IMR-90 (cell line): ENCODE measurements at regions not wholly inside any gene's neighbourhood (a gene's known extent, or its start where the extent isn't known, plus 50 kb on each side); places are given as distances from the start of the nearest gene placed in this dataset.
"Not testable (repeated sequence)": the region's sequence is repeated elsewhere in the genome, so short reads cannot be mapped to it uniquely, and the experiment has no call there.

Experiments
- ATAC-seq: fragments of 200-7000 bp; cut with Tn5 transposase; 2 replicates; pipeline ENCODE4 v1.9.1; 2020; ENCODE audit warnings: low read depth, mild to moderate bottlenecking, moderate library complexity
- BruUV-seq: library from RNA; stranded (reverse); fragments of 400-500 nt; replicated peaks from 2 replicates; lab custom pipeline; 2021; lab: Mats Ljungman, UMichigan
- CTCF ChIA-PET: fragments of 300-600 bp; formaldehyde crosslinking; extraction: SDS; loops from one replicate; lab custom pipeline; 2021; ENCODE audit warnings: antibody characterized with exemption; lab: Yijun Ruan, JAX
- POLR2A ChIA-PET: fragments of 300-600 bp; sonication (Branson Sonifier 250); formaldehyde crosslinking; loops from one replicate; lab custom pipeline; 2022; ENCODE audit warnings: antibody characterized with exemption; ENCODE audit not compliant: unreplicated experiment; lab: Charles Lee
- DNase-seq: peaks from one replicate; pipeline ENCODE4 v3.0.0; 2013
- H2AFZ ChIP-seq: replicated peaks from 2 replicates; pipeline ENCODE3; 2013; ENCODE audit warnings: low read length, mild to moderate bottlenecking; ENCODE audit not compliant: poor library complexity
- H2AK5ac ChIP-seq: 2 replicates; pipeline ENCODE4 v1.6.1; 2013; ENCODE audit warnings: low read depth, low read length, inconsistent platforms
- H2AK9ac ChIP-seq: replicated peaks from 2 replicates; pipeline ENCODE3; 2013; ENCODE audit warnings: mild to moderate bottlenecking, low read depth, low read length, moderate library complexity; ENCODE audit not compliant: poor library complexity
- H2BK120ac ChIP-seq: 2 replicates; pipeline ENCODE4 v1.6.1; 2013; ENCODE audit warnings: low read depth, low read length, inconsistent platforms
- H2BK15ac ChIP-seq: 3 replicates; pipeline ENCODE4 v1.6.1; 2013; ENCODE audit warnings: low read depth, low read length, inconsistent platforms
- H2BK20ac ChIP-seq: 2 replicates; pipeline ENCODE4 v1.6.1; 2013; ENCODE audit warnings: low read depth, mild to moderate bottlenecking, inconsistent platforms, low read length, moderate library complexity
- H2BK5ac ChIP-seq: 2 replicates; pipeline ENCODE4 v1.6.1; 2013; ENCODE audit warnings: mild to moderate bottlenecking, low read depth, low read length, inconsistent platforms; ENCODE audit not compliant: poor library complexity, severe bottlenecking
- H3K14ac ChIP-seq: replicated peaks from 2 replicates; pipeline ENCODE4 v1.6.1; 2013; ENCODE audit warnings: low read depth, low read length, inconsistent platforms
- H3K18ac ChIP-seq: 2 replicates; pipeline ENCODE4 v1.6.1; 2013; ENCODE audit warnings: low read depth, low read length, control low read depth
- H3K23ac ChIP-seq: 2 replicates; pipeline ENCODE4 v1.6.1; 2013; ENCODE audit warnings: low read depth, low read length, inconsistent platforms
- H3K27ac ChIP-seq: 2 replicates; pipeline ENCODE4 v1.5.1; 2013; ENCODE audit warnings: mild to moderate bottlenecking, control low read depth, low read length; ENCODE audit not compliant: insufficient read depth
- H3K27me3 ChIP-seq: 2 replicates; pipeline ENCODE4 v1.6.1; 2013; ENCODE audit warnings: low read length; ENCODE audit not compliant: control insufficient read depth, insufficient read depth
- H3K36me3 ChIP-seq: 2 replicates; pipeline ENCODE4 v1.6.1; 2013; ENCODE audit warnings: low read length, mixed read lengths; ENCODE audit not compliant: control insufficient read depth, insufficient read depth
- H3K4ac ChIP-seq: 2 replicates; pipeline ENCODE4 v1.6.1; 2013; ENCODE audit warnings: low read depth, low read length, inconsistent platforms
- H3K4me1 ChIP-seq: 2 replicates; pipeline ENCODE4 v1.6.1; 2013; ENCODE audit warnings: low read length, mixed read lengths; ENCODE audit not compliant: control insufficient read depth, insufficient read depth
- H3K4me2 ChIP-seq: 2 replicates; pipeline ENCODE4 v1.6.1; 2013; ENCODE audit warnings: low read depth, mild to moderate bottlenecking, control low read depth, low read length, moderate library complexity
- H3K4me3 ChIP-seq: 2 replicates; pipeline ENCODE4 v1.5.1; 2013; ENCODE audit warnings: low read depth, mild to moderate bottlenecking, control low read depth, low read length, moderate library complexity; ENCODE audit not compliant: insufficient read depth
- H3K56ac ChIP-seq: 2 replicates; pipeline ENCODE4 v1.6.1; 2013; ENCODE audit warnings: low read length, inconsistent platforms; ENCODE audit not compliant: insufficient read depth; ENCODE audit errors: extremely low read depth
- H3K79me1 ChIP-seq, 2 experiments: 2 replicates each; pipeline ENCODE4 v1.6.1; 2013; ENCODE audit warnings: low read length in 2 of 2, inconsistent platforms in 1 of 2, low read depth in 1 of 2
- H3K9ac ChIP-seq: 2 replicates; pipeline ENCODE4 v1.6.1; 2013; ENCODE audit warnings: low read depth, low read length, control low read depth
- H3K9me1 ChIP-seq: 2 replicates; pipeline ENCODE4 v1.6.1; 2013; ENCODE audit warnings: low read length, inconsistent platforms; ENCODE audit not compliant: insufficient read depth
- H3K9me3 ChIP-seq: 2 replicates; pipeline ENCODE4 v1.6.1; 2013; ENCODE audit warnings: low read length; ENCODE audit not compliant: control insufficient read depth, insufficient read depth
- H4K20me1 ChIP-seq: 2 replicates; pipeline ENCODE4 v1.6.1; 2013; ENCODE audit warnings: low read length, inconsistent platforms; ENCODE audit not compliant: insufficient read depth
- H4K5ac ChIP-seq: 2 replicates; pipeline ENCODE4 v1.6.1; 2013; ENCODE audit warnings: mild to moderate bottlenecking, low read depth, low read length, control low read depth
- H4K8ac ChIP-seq, 2 experiments: 2 replicates each; pipeline ENCODE4 v1.6.1; 2013; ENCODE audit warnings: low read depth in 2 of 2, low read length in 2 of 2, control low read depth in 1 of 2, inconsistent platforms in 1 of 2
- H4K91ac ChIP-seq: 2 replicates; pipeline ENCODE4 v1.6.1; 2013; ENCODE audit warnings: low read depth, low read length, inconsistent platforms; ENCODE audit not compliant: insufficient read depth
- WGBS, 2 experiments: methylation state at CpG; one replicate each; pipeline versions ENCODE4 v1.1.5 to v1.1.7; 2013; ENCODE audit warnings: missing lambda C conversion rate in 2 of 2; ENCODE audit not compliant: insufficient read length in 1 of 2; ENCODE audit errors: extremely low coverage in 2 of 2; 5-methylcytosine and 5-hydroxymethylcytosine counted together
- dilution Hi-C: fragments of 300-500 bp; cut with HindIII; formaldehyde crosslinking; loops from one replicate; pipeline ENCODE4 v1.14.3; 2018; ENCODE audit warnings: low sequenced_read_pairs; ENCODE audit not compliant: unreplicated experiment
- in situ Hi-C: fragments of 300-500 bp; cut with MboI; formaldehyde crosslinking; loops from 3 replicates; pipeline ENCODE4 v1.14.3; 2019; ENCODE audit warnings: low sequenced_read_pairs, inconsistent platforms, mixed read lengths
- intact Hi-C: fragments of 100-400 bp; cut with micrococcal nuclease; formaldehyde crosslinking; loops from 2 replicates; pipeline ENCODE4 v1.10.0; 2022

- H3K23ac ChIP-seq, dilution Hi-C loops, CTCF ChIA-PET: not testable (repeated sequence)
These were observed 324.1 kb upstream of the ARHGEF26 start for GRCh38 chr3:153797056-153797455.

More at GRCh38 chr3:153797056-153797455, 324.1 kb upstream of the ARHGEF26 start:
- H3K56ac ChIP-seq, H4K91ac ChIP-seq, H2BK120ac ChIP-seq, DNase-seq, H3K14ac ChIP-seq, H2AFZ ChIP-seq, H3K9ac ChIP-seq, H2AK9ac ChIP-seq, H3K27ac ChIP-seq, H3K18ac ChIP-seq, H3K9me3 ChIP-seq, H3K4ac ChIP-seq, H3K36me3 ChIP-seq, ATAC-seq, H4K20me1 ChIP-seq, H2BK5ac ChIP-seq, H4K8ac ChIP-seq, POLR2A ChIA-PET, H3K79me1 ChIP-seq, H4K5ac ChIP-seq, BruUV-seq, intact Hi-C loops, H3K9me1 ChIP-seq, H3K4me2 ChIP-seq, H2BK20ac ChIP-seq, H3K27me3 ChIP-seq, H3K4me1 ChIP-seq, H2BK15ac ChIP-seq, in situ Hi-C loops, H2AK5ac ChIP-seq, H3K4me3 ChIP-seq: not testable (repeated sequence)
- no CpG with 5 or more reads among the region's 13 CpGs for WGBS, 2 experiments
